ENCODE measurements at regions not wholly inside any gene's neighbourhood (a gene's known extent, or its start where the extent isn't known, plus 50 kb on each side); places are given as distances from the start of the nearest gene placed in this dataset.

- no peak for DNase-seq (ENCODE audit: low read depth)
Observed at GRCh38 chr4:3704669-3705068, 61.5 kb upstream of the ADRA2C start.

GRCh38 chr4:3703677-3704521 lies 62.3 kb upstream of the ADRA2C start:
- no peak for DNase-seq (ENCODE audit: low read depth)

GRCh38 chr4:3703343-3703676 lies 62.9 kb upstream of the ADRA2C start:
- DNase-seq (ENCODE audit: low read depth): no peak

DNA sequence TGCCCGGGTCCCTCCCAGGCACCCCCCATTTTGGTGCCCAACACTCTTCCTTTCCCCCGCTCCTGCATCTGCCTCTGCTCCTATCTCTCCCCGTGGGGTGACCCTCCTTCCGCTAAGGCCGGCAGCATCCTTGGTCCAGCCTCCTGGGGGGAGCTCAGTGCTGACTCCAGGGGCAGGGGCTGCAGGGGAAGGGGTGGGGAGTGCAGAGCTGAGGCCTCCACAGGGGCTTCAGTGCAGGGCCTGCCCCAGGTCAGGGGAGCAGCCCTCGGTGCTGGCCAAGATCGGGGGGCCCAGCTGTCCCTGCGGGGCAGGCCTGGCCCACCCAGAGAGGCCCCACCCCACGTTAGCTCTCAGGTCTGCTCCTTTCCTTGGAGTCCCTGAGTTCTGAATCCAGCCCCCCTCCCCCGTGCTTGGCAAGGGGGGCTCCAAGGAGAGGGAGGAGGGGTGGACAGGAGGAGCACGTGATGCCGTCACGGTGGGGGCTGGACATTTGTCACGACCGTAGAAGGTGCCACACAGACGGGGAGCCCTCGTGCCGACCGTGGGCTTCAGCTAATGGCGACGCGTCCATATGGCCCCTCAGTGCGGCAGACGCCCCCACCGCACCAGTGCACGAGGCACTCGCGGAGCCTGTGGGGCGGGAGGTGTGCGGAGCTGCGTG lies 63.5 kb upstream of the ADRA2C start:
- DNase-seq (ENCODE audit: low read depth): no peak

GRCh38 chr4:3701736-3702560 lies 64.2 kb upstream of the ADRA2C start:
- DNase-seq (ENCODE audit: low read depth): no peak

- DNase-seq (ENCODE audit: low read depth): no peak
Observed at GRCh38 chr4:3701271-3701734, 64.9 kb upstream of the ADRA2C start.

- DNase-seq (ENCODE audit: low read depth): no peak
Observed at GRCh38 chr4:3700736-3701135, 65.4 kb upstream of the ADRA2C start.

DNA sequence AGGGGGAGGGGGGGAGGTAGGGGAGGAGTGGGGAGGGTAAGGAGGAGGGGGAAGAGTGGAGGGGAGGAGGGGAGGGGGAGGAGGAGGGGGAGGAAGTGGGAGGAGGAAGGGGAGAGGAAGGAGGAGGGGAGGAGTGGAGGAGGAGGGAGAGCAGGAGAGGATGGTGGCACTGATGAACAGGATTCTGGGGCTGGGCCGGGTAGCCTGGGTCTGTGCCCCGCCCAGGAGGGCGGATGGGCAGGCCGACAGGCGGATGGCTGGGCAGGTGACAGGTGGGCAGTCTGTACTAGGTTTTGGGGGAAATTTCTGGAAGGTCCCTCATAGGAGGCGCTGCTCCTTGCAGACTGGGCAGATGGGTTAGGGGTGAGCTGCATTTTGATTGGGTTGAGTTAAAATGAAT lies 66.0 kb upstream of the ADRA2C start:
- DNase-seq (ENCODE audit: low read depth): no peak

DNA sequence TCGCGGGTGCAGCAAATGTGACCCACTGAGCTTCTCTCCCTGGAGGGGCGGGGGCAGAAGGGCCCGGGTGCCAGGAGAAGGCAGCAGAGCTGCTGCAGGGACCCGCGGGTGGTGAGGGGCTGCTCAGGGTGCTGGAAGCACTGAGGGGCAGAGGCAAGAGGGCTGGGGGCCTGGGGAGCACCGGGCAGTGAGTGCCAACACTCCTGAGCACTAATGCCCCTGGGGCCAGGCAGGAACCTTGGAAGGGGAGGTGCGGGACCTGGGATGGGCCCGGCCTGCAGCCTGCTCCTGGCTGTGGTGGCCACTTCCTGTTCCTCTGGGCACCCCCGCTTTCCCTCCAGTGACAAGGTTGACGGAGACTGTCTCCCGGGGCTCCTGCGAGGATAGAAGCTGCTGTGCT lies 66.5 kb upstream of the ADRA2C start:
- no peak for DNase-seq (ENCODE audit: low read depth)

DNA sequence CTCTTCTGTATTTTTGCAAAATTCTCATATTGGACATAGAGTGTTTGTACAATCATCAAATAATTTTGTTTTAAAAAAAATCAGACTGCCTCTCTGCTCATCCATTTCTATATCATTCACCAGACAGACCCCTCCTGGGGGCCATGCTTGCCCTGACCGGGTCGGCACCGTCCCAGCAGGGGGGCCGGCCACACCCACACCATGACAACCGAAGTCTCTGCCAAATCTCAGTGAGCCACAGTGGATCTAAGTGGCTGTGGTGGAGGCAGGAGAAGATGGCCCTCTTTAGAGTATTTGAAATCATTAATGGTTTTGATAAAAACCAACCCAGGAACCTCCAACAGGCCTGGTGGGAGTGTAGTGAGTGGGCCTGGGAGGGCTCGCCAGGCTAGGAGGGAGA lies 66.9 kb upstream of the ADRA2C start:
- no peak for DNase-seq (ENCODE audit: low read depth)

GRCh38 chr4:3697033-3697432 lies 69.2 kb upstream of the ADRA2C start:
- DNase-seq (ENCODE audit: low read depth): no peak

GRCh38 chr4:3690551-3691152 lies 75.5 kb upstream of the ADRA2C start:
- DNase-seq (ENCODE audit: low read depth): no peak

DNA sequence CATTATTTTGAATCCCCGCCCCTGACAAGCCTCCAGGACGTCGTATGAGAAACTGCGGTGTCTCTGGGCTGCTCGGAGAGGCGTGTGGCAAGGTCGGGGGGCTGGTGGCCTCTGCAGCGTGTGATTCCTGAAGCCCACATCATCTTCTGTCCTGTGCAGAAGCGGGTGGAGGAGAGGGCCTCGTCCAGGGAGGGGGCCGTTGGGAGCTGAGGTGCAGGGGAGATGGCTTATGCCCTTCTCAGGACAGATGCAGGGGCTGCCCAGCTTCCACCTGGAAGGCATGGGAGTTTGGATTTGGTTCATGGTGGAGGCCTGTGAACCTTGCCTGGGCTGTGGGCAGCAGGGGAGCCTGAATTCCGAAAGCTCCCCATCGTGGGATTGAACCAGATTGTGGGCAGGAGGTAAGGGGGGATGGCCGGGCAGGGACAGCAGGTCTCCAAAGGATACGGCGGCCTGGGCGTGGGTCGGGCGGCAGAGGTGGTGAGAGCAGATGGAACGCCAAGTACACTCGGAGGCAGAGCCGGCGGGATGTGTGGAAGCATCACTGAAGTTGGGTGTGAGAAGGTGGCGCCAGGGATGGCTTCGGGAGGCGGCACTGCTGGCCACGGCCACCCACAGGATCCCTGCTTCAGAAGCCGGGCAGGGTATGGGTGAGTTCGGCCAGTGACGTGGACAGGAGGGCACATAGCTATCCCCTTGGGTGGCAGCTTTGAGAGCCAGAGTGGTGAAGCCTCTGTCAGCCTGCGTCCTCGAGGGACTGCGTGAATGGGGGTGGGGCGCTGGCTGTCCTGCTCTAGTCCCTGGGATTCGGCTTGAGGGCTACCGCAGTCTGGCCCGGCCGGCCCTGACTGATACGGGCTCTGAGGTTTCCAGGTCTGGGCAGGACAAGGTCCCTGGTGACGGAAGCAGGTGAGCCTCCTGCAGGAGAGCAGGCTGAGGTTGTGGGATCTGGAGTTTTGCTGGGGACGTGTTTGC lies 76.3 kb upstream of the ADRA2C start:
- no peak for DNase-seq (ENCODE audit: low read depth)

- no peak for DNase-seq (ENCODE audit: low read depth)
Observed at GRCh38 chr4:3689006-3689405, 77.2 kb upstream of the ADRA2C start.

DNA sequence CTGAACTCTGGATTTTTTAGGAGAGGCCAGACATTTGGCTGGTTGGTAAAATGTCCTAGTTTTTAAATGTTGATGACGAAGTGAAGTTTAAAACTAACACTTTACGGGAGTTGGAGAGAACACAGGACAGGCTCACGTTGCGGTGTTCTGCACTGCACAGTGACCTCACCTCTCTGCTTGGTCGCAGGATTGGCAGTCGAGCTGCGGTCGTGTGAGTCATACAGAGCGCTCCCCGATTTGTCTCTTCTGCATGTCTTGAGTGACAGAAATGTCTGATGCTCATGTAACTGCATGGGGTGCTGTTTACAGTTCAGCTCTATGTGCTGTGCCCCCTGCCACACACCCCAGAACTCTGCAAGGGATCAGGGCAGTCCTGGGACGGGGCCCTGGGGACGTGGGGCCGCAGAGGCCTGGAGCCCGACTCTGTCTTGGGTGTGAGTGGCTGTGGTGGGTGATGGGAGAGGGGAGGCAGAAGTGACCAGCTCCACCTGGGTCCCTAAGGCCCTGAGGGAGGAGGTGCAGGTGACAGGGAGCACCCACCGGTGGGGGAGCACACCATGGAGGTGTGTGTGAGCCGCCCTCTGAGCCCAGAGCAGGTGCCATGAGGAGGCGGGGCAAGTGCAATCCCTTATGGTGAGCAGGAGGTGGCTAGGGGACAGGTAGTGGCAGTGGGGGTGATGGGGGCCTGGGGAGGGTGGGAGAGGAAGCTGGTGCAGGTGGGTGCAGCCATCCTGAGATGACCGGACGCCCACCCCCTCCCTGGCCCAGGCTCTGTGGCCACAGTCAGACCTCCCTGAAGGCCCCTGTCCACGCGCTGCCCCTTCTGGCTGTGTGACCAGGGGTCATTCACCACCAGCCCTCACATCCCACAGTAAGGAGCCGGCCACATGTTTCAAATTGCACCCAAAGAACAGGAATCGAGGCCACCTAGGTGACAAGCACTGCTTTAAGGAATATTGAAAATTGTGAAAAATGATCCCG lies 77.9 kb upstream of the ADRA2C start:
- peak; percentile 32 for DNase-seq (ENCODE audit: low read depth)

GRCh38 chr4:3687538-3687937 lies 78.6 kb upstream of the ADRA2C start:
- no peak for DNase-seq (ENCODE audit: low read depth)

DNA sequence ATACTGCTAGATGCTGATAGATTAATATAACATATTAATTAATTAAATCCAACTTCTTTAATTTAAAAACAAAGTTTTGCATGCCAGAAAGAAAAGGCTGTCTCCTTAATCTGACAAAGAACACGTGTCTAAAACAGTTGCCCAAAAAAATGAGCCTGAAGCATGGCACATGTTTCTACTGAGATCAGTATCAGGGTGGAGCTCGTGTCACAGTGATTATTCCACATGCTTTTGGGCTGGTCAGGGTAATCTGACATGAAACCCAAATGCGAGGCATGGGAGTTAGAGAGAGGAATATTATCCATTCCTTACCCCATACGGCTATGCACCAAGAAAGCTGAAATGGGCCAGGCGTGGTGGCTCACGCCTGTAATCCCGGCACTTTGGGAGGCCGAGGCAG lies 79.4 kb upstream of the ADRA2C start:
- DNase-seq (ENCODE audit: low read depth): no peak

DNA sequence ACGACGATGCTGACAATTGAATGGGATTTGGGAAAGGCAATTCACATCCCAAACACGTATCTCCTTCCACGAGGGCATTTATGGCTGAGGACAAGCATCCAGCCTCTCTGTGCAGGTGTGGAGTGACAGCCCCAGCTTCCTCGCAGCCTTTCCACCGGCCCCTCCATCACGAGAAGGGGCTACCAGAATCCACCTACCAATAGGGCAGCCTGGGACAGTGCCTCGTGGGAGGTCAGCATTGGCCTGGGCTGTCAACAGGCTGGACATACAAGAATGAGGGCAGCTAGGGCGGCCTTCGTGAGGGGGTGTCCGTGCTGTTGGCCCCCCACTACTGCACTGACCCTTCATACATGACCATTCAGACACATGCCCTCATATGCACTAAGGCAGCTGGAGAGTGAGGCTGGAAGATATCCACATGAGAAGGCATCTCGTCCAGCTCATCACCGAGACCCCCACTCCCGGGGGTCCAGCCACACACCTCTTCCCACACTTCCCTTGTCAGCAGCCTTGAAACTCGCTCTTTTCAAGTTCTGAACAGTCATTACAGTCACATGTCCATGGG lies 81.0 kb upstream of the ADRA2C start:
- DNase-seq (ENCODE audit: low read depth): no peak

DNA sequence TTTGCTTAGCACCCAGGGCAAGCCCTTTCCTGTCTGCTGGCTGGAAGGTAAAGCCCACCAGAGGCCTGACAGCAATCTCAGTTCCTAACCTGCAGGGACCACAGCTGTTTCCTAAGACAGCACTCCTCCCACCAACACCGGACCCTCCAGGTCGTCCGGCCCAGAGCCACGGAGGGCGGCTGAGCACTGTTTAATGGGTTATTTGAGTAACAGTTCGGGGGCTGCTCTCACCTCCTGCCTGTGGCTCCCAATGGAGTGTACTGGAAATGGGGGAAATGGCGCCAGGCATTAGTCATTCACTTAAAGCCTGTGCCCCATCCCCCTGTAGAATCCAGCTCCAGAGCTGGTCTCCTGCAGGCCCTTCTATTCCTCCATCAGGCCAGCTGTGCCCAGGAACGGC lies 81.6 kb upstream of the ADRA2C start:
- DNase-seq (ENCODE audit: low read depth): no peak

Data from EH (cell line).